ENCODE measurements at regions not wholly inside any gene's neighbourhood (a gene's known extent, or its start where the extent isn't known, plus 50 kb on each side); places are given as distances from the start of the nearest gene placed in this dataset.

GRCh38 chr4:11019451-11020240 lies 335.1 kb upstream of the CLNK start:
- POLR2A ChIA-PET, result no interaction called here
- no peak for TF ChIP-seq FOXA1 (IDR thresholded peaks at IDR 0.05)
- no peak for TF ChIP-seq CTBP1 (IDR thresholded peaks at IDR 0.05; ENCODE audit: borderline replicate concordance)
- no peak for TF ChIP-seq BHLHE40 (IDR thresholded peaks at IDR 0.05; ENCODE audit: borderline replicate concordance)
- TF ChIP-seq L3MBTL2 (conservative IDR thresholded peaks at IDR 0.05), result no peak
- TF ChIP-seq SP1 (IDR thresholded peaks at IDR 0.05), result no peak
- TF ChIP-seq TARDBP (IDR thresholded peaks at IDR 0.05), result no peak
- no peak for TF ChIP-seq HDGF (IDR thresholded peaks at IDR 0.05; ENCODE audit: borderline replicate concordance)
- TF ChIP-seq ZNF384 (IDR thresholded peaks at IDR 0.05), result no peak
- no peak for TF ChIP-seq LEF1 (IDR thresholded peaks at IDR 0.05; ENCODE audit: borderline replicate concordance)
- no peak for TF ChIP-seq ARNT (IDR thresholded peaks at IDR 0.05)
- TF ChIP-seq PKNOX1 (IDR thresholded peaks at IDR 0.05), result no peak
- TF ChIP-seq ELF4 (IDR thresholded peaks at IDR 0.05), result no peak
- no peak for TF ChIP-seq NFRKB (IDR thresholded peaks at IDR 0.05)
- TF ChIP-seq FOXM1 (IDR thresholded peaks at IDR 0.05; ENCODE audit: borderline replicate concordance), result no peak
- TF ChIP-seq FOXK2 (IDR thresholded peaks at IDR 0.05), result no peak
- no peak for TF ChIP-seq SUZ12 (IDR thresholded peaks at IDR 0.05)

GRCh38 chr4:11014199-11014598 lies 329.6 kb upstream of the CLNK start:
- no peak for DNase-seq (ENCODE audit: extremely low spot score)
- no peak for TF ChIP-seq ELF4 (IDR thresholded peaks at IDR 0.05)
- no peak for TF ChIP-seq CTBP1 (IDR thresholded peaks at IDR 0.05; ENCODE audit: borderline replicate concordance)
- no peak for TF ChIP-seq TARDBP (IDR thresholded peaks at IDR 0.05)
- no peak for TF ChIP-seq SP1 (IDR thresholded peaks at IDR 0.05)
- TF ChIP-seq L3MBTL2 (conservative IDR thresholded peaks at IDR 0.05), result no peak
- TF ChIP-seq FOXM1 (IDR thresholded peaks at IDR 0.05; ENCODE audit: borderline replicate concordance), result no peak
- no peak for TF ChIP-seq BHLHE40 (IDR thresholded peaks at IDR 0.05; ENCODE audit: borderline replicate concordance)
- TF ChIP-seq ARNT (IDR thresholded peaks at IDR 0.05), result no peak
- TF ChIP-seq NFRKB (IDR thresholded peaks at IDR 0.05), result no peak
- TF ChIP-seq FOXK2 (IDR thresholded peaks at IDR 0.05), result no peak
- TF ChIP-seq SUZ12 (IDR thresholded peaks at IDR 0.05), result no peak
- no peak for TF ChIP-seq LEF1 (IDR thresholded peaks at IDR 0.05; ENCODE audit: borderline replicate concordance)
- TF ChIP-seq HDGF (IDR thresholded peaks at IDR 0.05; ENCODE audit: borderline replicate concordance), result no peak
- TF ChIP-seq FOXA1 (IDR thresholded peaks at IDR 0.05), result no peak
- ChIA-PET POLR2A (no interaction called here), CTCF (no interaction called here)

More at GRCh38 chr4:11019451-11020240, 335.1 kb upstream of the CLNK start:
- CTCF ChIA-PET, result no interaction called here
- no peak for DNase-seq (ENCODE audit: extremely low spot score)

- ChIA-PET CTCF (no interaction called here), POLR2A (no interaction called here)
- DNase-seq (ENCODE audit: extremely low spot score), result no peak
- TF ChIP-seq SUZ12 (IDR thresholded peaks at IDR 0.05), result no peak
- TF ChIP-seq SP1 (IDR thresholded peaks at IDR 0.05), result no peak
- TF ChIP-seq ELF4 (IDR thresholded peaks at IDR 0.05), result no peak
- TF ChIP-seq HDGF (IDR thresholded peaks at IDR 0.05; ENCODE audit: borderline replicate concordance), result no peak
- no peak for TF ChIP-seq FOXK2 (IDR thresholded peaks at IDR 0.05)
- no peak for TF ChIP-seq BHLHE40 (IDR thresholded peaks at IDR 0.05; ENCODE audit: borderline replicate concordance)
- no peak for TF ChIP-seq FOXM1 (IDR thresholded peaks at IDR 0.05; ENCODE audit: borderline replicate concordance)
- TF ChIP-seq TARDBP (IDR thresholded peaks at IDR 0.05), result no peak
- no peak for TF ChIP-seq ARNT (IDR thresholded peaks at IDR 0.05)
- no peak for TF ChIP-seq NFRKB (IDR thresholded peaks at IDR 0.05)
Observed at GRCh38 chr4:11013094-11013664, 328.6 kb upstream of the CLNK start.

- POLR2A ChIA-PET, result no interaction called here
- DNase-seq (ENCODE audit: extremely low spot score), result no peak
- TF ChIP-seq FOXM1 (IDR thresholded peaks at IDR 0.05; ENCODE audit: borderline replicate concordance) (no peak), FOXK2 (IDR thresholded peaks at IDR 0.05) (no peak), ELF4 (IDR thresholded peaks at IDR 0.05) (no peak), PKNOX1 (IDR thresholded peaks at IDR 0.05) (no peak), BHLHE40 (IDR thresholded peaks at IDR 0.05; ENCODE audit: borderline replicate concordance) (no peak), NFRKB (IDR thresholded peaks at IDR 0.05) (no peak), FOXA1 (IDR thresholded peaks at IDR 0.05) (no peak), CTBP1 (IDR thresholded peaks at IDR 0.05; ENCODE audit: borderline replicate concordance) (no peak), ZNF384 (IDR thresholded peaks at IDR 0.05) (no peak), L3MBTL2 (conservative IDR thresholded peaks at IDR 0.05) (no peak), LEF1 (IDR thresholded peaks at IDR 0.05; ENCODE audit: borderline replicate concordance) (no peak), TARDBP (IDR thresholded peaks at IDR 0.05) (no peak), SP1 (IDR thresholded peaks at IDR 0.05) (no peak), ARNT (IDR thresholded peaks at IDR 0.05) (no peak), SUZ12 (IDR thresholded peaks at IDR 0.05) (no peak), HDGF (IDR thresholded peaks at IDR 0.05; ENCODE audit: borderline replicate concordance) (no peak)
- CTCF ChIA-PET, result no interaction called here
Observed at GRCh38 chr4:11011249-11011648, 326.7 kb upstream of the CLNK start.

- ChIA-PET CTCF (no interaction called here), POLR2A (no interaction called here)
- DNase-seq (ENCODE audit: extremely low spot score), result no peak
- no peak for TF ChIP-seq ARNT (IDR thresholded peaks at IDR 0.05)
- no peak for TF ChIP-seq FOXK2 (IDR thresholded peaks at IDR 0.05)
- no peak for TF ChIP-seq NFRKB (IDR thresholded peaks at IDR 0.05)
- TF ChIP-seq ELF4 (IDR thresholded peaks at IDR 0.05), result no peak
- TF ChIP-seq LEF1 (IDR thresholded peaks at IDR 0.05; ENCODE audit: borderline replicate concordance), result no peak
- TF ChIP-seq CTBP1 (IDR thresholded peaks at IDR 0.05; ENCODE audit: borderline replicate concordance), result no peak
Observed at GRCh38 chr4:11010624-11011023, 326.1 kb upstream of the CLNK start.

GRCh38 chr4:11009281-11009680 lies 324.7 kb upstream of the CLNK start:
- DNase-seq (ENCODE audit: extremely low spot score), result no peak
- TF ChIP-seq FOXK2 (IDR thresholded peaks at IDR 0.05), result no peak
- TF ChIP-seq ZNF384 (IDR thresholded peaks at IDR 0.05), result no peak
- POLR2A ChIA-PET, result no interaction called here
- CTCF ChIA-PET, result no interaction called here

All from HEK293T (cell line).